ENCODE measurements at regions not wholly inside any gene's neighbourhood (a gene's known extent, or its start where the extent isn't known, plus 50 kb on each side); places are given as distances from the start of the nearest gene placed in this dataset.
"Not testable (repeated sequence)": the region's sequence is repeated elsewhere in the genome, so short reads cannot be mapped to it uniquely, and the experiment has no call there.

- Histone ChIP-seq H4K20me1 (ENCODE audit: insufficient read depth) (no peaks in the 10 kb centered on the region), H3K79me2 (ENCODE audit: insufficient read depth) (no peaks in the 10 kb centered on the region), H3K4me2 (no peak overlapping the region), H3K36me3 (replicated peaks in 1 of 2; ENCODE audit: control insufficient read depth in 1 of 2, insufficient read depth in 2 of 2, low read length in 1 of 2) (no peaks in the 10 kb centered on the region), H3K27ac (ENCODE audit: low read depth in 2 of 2, low read length in 1 of 2) (no peak overlapping the region), H3K9me3 (no peaks in the 10 kb centered on the region), H3K9ac (no peak overlapping the region), H3F3A (replicated peaks; ENCODE audit: insufficient read depth) (no peaks in the 10 kb centered on the region), H3K4me1 (ENCODE audit: control insufficient read depth in 1 of 2, insufficient read depth in 2 of 2, low read depth in 1 of 2, low read length in 1 of 2) (no peaks in the 10 kb centered on the region; a peak in 1 of 4 replicates), H3K27me3 (ENCODE audit: insufficient read depth) (no peaks in the 10 kb centered on the region), H3K9me2 (no peaks in the 10 kb centered on the region), H2AFZ (ENCODE audit: low read depth) (no peak overlapping the region), H3K4me3 (ENCODE audit: low read depth in 2 of 2, low read length in 1 of 2) (no peak overlapping the region)
- 79% methylated on average over 3 of the region's 5 CpGs for WGBS (ENCODE audit: low lambda C conversion rate)
- POLR2A ChIA-PET: no interaction called here
- TF ChIP-seq CTCF (IDR thresholded peaks at IDR 0.05) (peak; percentile 32; the same call in 1 of the 2 replicates), TCF12 (IDR thresholded peaks at IDR 0.05) (no peak), FOSL2 (IDR thresholded peaks at IDR 0.05; ENCODE audit: borderline replicate concordance, low read depth) (no peak)
- CTCF ChIA-PET: interaction anchor here (1.3 to 1.4 kb wide), 2 partner anchors 14 to 40 kb away, joined by 3 to 4 read pairs; no protein-coding TSS in a partner anchor
- peak; percentile 12 for DNase-seq
Measured at GRCh38 chr2:167331636-167332232, 443.5 kb downstream of the XIRP2 start.

GRCh38 chr2:167328808-167329207 is 440.5 kb downstream of the XIRP2 start:
- H4K20me1 ChIP-seq (ENCODE audit: insufficient read depth); H3K9me3 ChIP-seq; H3K9ac ChIP-seq; H3K4me2 ChIP-seq; POLR2A ChIA-PET; H3K27ac ChIP-seq (ENCODE audit: low read depth in 2 of 2, low read length in 1 of 2); H3K4me1 ChIP-seq (ENCODE audit: control insufficient read depth in 1 of 2, insufficient read depth in 2 of 2, low read depth in 1 of 2, low read length in 1 of 2); H3K9me2 ChIP-seq; H3K27me3 ChIP-seq (ENCODE audit: insufficient read depth); H3F3A ChIP-seq (replicated peaks; ENCODE audit: insufficient read depth); H3K79me2 ChIP-seq (ENCODE audit: insufficient read depth); H2AFZ ChIP-seq (ENCODE audit: low read depth); H3K36me3 ChIP-seq (replicated peaks in 1 of 2; ENCODE audit: control insufficient read depth in 1 of 2, insufficient read depth in 2 of 2, low read length in 1 of 2); DNase-seq; H3K4me3 ChIP-seq (ENCODE audit: low read depth in 2 of 2, low read length in 1 of 2): not testable (repeated sequence)
- CTCF ChIA-PET: interaction anchor here (0.7 kb wide), 1 partner anchor 713 kb away, joined by 3 read pairs; no protein-coding TSS in a partner anchor
- 88% methylated on average over 8 of the region's 8 CpGs for WGBS (ENCODE audit: low lambda C conversion rate)

- Histone ChIP-seq H4K20me1 (ENCODE audit: insufficient read depth) (no peaks in the 10 kb centered on the region), H3K36me3 (replicated peaks in 1 of 2; ENCODE audit: control insufficient read depth in 1 of 2, insufficient read depth in 2 of 2, low read length in 1 of 2) (no peaks in the 10 kb centered on the region), H3K79me2 (ENCODE audit: insufficient read depth) (no peaks in the 10 kb centered on the region), H3F3A (replicated peaks; ENCODE audit: insufficient read depth) (no peaks in the 10 kb centered on the region), H3K4me1 (ENCODE audit: control insufficient read depth in 1 of 2, insufficient read depth in 2 of 2, low read depth in 1 of 2, low read length in 1 of 2) (no peaks in the 10 kb centered on the region; a peak in 2 of 4 replicates), H3K9me3 (no peaks in the 10 kb centered on the region), H3K27me3 (ENCODE audit: insufficient read depth) (no peaks in the 10 kb centered on the region), H3K9ac (no peak overlapping the region), H3K27ac (ENCODE audit: low read depth in 2 of 2, low read length in 1 of 2) (peak overlapping the region in 1 of 2 experiments; percentile 51; a peak in 1 of 4 replicates), H3K9me2 (no peaks in the 10 kb centered on the region), H2AFZ (ENCODE audit: low read depth) (no peak overlapping the region), H3K4me3 (ENCODE audit: low read depth in 2 of 2, low read length in 1 of 2) (no peak overlapping the region), H3K4me2 (no peak overlapping the region)
- POLR2A ChIA-PET: no interaction called here
- TF ChIP-seq RXRA (IDR thresholded peaks at IDR 0.05; ENCODE audit: borderline replicate concordance, low read depth) (no peak), TCF12 (IDR thresholded peaks at IDR 0.05) (peak; percentile 36; the same call in 1 of the 2 replicates), SIN3A (IDR thresholded peaks at IDR 0.05; ENCODE audit: borderline replicate concordance, low read depth, low read length) (no peak), EP300 (IDR thresholded peaks at IDR 0.05; ENCODE audit: borderline replicate concordance in 1 of 2, low read depth in 1 of 2, low read length in 1 of 2) (0 out of 4 replicates have a peak, but pooled peaks of 1 of the 2 experiments have one; percentile 26), RAD21 (IDR thresholded peaks at IDR 0.05; ENCODE audit: low read length) (no peak)
- CTCF ChIA-PET: interaction anchor here (0.8 to 1.7 kb wide), 3 partner anchors 10 to 796 kb away, joined by 3 to 6 read pairs (median 3); no protein-coding TSS in a partner anchor
- DNase-seq: peak; percentile 8
- WGBS (ENCODE audit: low lambda C conversion rate): 43% methylated on average over 2 of the region's 2 CpGs
Measured at GRCh38 chr2:167322795-167323194, 434.5 kb downstream of the XIRP2 start.

All from SK-N-SH (cell line).